GM10266 (cell line): ENCODE measurements at regions not wholly inside any gene's neighbourhood (a gene's known extent, or its start where the extent isn't known, plus 50 kb on each side); places are given as distances from the start of the nearest gene placed in this dataset.

Source experiments
- DNase-seq: peaks from one replicate; pipeline ENCODE4 v3.0.0; 2012; ENCODE audit errors: extremely low spot score
- TF ChIP-seq, protein P1 (sequence below): IDR thresholded peaks from 2 replicates; pipeline ENCODE4 v1.5.1; 2012; ENCODE audit warnings: mild to moderate bottlenecking, low read depth; ENCODE audit not compliant: control insufficient read depth, insufficient read depth; ENCODE audit errors: missing control alignments

DNA sequence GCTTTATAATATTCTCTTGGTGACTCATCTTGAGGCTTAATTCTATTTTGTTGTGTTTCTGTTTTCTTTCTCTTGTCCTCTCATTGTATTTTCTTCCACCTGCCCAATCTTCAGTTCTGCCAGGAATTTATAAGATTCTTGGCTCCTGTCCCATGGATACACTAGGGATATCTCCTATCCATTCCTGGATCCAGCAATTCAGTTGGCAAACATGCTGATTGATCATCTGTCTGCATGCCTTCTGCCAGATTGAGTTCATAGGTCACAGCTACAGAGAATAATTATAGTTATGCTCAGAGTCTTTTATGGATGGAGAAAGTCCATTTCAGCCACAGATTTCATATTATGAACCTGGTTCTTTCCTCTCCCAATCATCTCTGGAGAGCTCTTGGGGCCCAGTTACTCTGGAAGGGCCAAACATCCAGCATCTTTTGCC lies 140.4 kb upstream of the MAGI2 start:
- TF ChIP-seq, protein P1, sequence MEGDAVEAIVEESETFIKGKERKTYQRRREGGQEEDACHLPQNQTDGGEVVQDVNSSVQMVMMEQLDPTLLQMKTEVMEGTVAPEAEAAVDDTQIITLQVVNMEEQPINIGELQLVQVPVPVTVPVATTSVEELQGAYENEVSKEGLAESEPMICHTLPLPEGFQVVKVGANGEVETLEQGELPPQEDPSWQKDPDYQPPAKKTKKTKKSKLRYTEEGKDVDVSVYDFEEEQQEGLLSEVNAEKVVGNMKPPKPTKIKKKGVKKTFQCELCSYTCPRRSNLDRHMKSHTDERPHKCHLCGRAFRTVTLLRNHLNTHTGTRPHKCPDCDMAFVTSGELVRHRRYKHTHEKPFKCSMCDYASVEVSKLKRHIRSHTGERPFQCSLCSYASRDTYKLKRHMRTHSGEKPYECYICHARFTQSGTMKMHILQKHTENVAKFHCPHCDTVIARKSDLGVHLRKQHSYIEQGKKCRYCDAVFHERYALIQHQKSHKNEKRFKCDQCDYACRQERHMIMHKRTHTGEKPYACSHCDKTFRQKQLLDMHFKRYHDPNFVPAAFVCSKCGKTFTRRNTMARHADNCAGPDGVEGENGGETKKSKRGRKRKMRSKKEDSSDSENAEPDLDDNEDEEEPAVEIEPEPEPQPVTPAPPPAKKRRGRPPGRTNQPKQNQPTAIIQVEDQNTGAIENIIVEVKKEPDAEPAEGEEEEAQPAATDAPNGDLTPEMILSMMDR, result no peak
- no peak for DNase-seq

DNA sequence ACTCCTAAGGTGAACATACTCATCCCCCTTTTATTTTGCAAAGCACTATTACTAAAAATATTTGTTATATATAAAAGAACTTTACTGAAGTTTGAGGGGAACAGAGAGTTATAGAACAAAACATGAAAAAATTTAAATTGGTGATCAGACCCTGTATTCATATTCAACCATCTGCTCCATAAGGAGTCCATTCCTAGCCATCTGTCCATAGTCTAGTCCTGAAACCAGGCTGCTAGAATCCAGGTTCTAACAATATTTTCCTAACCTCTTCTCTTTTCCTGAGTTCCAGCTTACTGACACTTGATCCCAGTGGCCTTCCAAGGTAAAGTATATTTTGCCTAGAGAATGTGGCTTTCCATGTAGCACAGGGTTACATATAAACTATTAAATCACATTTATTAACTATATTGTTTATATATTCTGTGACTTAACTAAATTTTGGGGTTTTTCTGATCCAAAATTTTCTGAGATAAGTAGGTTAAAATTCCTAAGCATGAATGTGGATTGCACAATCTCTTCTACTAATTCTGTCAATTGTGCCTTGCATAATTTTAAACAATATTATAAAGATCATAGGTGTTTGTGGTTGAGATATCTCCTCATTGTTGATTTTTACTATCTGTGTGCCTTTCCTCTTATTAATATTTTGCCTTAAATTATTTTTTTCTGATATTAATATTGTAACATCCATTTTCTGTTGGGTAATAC lies 137.6 kb upstream of the MAGI2 start:
- TF ChIP-seq, protein P1, result no peak
- DNase-seq, result no peak

DNA sequence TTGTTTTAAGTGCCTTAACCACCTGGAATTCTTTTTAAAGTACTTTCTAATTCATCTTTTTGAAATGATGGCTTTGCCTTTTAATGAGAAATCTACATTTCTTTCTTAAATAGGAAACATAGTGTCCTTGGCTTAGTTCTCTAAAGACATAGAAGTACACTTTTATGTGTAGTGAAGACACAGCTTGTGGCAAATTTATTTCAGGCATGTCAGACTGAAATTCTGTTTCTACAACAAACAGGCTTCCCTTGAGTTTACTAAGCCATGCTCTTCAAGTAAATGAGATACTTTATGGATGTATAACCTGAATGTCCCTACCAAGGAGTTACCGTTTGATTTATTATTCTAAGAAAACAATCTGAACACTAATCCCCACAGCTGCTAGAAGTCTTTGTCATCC lies 136.9 kb upstream of the MAGI2 start:
- DNase-seq, result no peak
- TF ChIP-seq, protein P1, result no peak

DNA sequence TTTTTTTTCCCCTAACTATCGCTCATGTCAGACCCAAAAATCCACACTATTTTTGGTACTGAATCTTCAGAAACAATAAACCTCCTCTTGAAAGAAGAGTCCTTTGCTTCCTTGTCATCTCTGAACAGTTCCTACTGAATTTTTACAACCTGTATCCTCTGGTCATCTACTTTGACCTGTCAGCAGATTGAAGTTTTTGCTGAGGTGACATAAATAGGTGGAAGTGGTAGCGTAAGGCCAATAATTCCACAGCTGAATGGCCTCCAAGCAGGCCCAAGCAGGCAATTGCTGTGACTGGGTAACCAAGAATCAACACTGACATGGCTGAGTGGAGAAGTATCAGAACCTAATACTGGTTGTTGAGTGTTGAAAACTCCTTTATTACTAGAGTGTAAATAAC lies 117.4 kb upstream of the MAGI2 start:
- TF ChIP-seq, protein P1, result no peak
- no peak for DNase-seq

DNA sequence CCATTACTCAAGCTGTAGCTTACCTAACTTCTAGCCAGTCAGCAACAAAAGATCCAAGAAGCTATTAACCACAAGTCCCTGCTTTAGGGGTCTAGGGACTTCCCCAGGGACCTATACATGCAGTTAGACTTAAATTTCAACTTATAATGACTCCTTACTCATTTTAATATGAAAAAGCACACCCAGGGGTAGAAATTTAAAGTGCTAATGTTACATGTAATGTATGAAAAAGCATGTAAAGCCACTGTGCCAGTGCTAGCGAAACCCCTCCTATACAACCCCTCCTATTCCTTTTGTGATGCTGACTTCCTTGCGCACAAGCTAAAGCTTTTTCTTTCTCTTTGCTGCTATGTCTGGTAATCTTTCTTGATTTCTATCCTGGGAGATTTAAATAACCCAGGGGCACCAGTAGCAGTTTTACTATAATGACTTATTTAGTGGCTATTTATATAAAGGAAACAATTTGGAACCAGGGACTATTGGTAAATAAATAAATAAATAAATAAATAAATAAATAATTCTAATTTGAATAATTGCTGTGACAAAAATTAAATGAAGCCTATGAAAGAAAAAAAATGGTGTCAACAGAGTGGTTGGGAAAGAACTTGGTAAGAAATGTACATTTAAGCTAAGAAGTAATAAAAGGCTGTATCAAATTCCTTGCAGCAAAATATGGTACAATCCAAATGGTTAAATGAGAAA lies 110.5 kb upstream of the MAGI2 start:
- TF ChIP-seq, protein P1, result no peak
- no peak for DNase-seq

DNA sequence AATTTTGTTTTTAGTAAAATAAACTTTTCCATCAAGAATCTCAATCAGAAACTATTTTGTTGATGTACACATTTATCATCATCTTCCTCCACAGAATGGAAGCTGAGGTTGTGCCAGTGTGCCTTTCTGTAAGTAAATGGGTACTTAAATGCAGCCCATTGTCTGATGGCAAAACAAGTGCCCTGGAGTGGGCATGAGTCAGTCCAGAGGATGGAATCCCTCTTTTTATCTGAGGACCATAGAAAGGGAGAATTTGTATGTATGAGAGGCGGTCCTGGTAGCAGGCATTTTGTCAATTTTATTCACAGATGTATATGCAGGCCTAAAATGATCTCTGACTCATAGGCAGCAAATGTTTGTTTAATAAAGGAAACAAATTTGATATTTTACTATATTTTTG lies 102.1 kb upstream of the MAGI2 start:
- TF ChIP-seq, protein P1, result no peak
- no peak for DNase-seq
